A549 (cell line): ENCODE measurements at regions not wholly inside any gene's neighbourhood (a gene's known extent, or its start where the extent isn't known, plus 50 kb on each side); places are given as distances from the start of the nearest gene placed in this dataset.

Experiments
- ATAC-seq, 2 experiments: fragments of 200-7000 bp in 1 of 2; fragments of >200 bp in 1 of 2; cut with Nextera tagmentation in 1 of 2; cut with Tn5 transposase in 1 of 2; 3 replicates each; pipeline versions ENCODE4 v1.8.0 to v1.9.1; 2018 to 2020; ENCODE audit warnings: mild to moderate bottlenecking in 1 of 2, moderate library complexity in 1 of 2
- CTCF ChIA-PET: fragments of 300-600 bp; sonication (Branson Sonifier 250); formaldehyde crosslinking; extraction: SDS; loops from one replicate; lab custom pipeline; 2021; ENCODE audit warnings: antibody characterized with exemption, inconsistent platforms; lab: Yijun Ruan, JAX
- POLR2A ChIA-PET: fragments of 350-600 bp; formaldehyde crosslinking; extraction: SDS; loops from one replicate; lab custom pipeline; 2021; ENCODE audit warnings: antibody characterized with exemption, inconsistent platforms; lab: Yijun Ruan, JAX
- DNase-seq, 2 experiments: peaks; one replicate each; pipeline versions ENCODE4 v3.0.0 to v3.0.0-alpha.2; 2011 to 2016; ENCODE audit warnings: low read depth in 1 of 2, low spot score in 1 of 2
- FAIRE-seq: peaks from 2 replicates; lab custom pipeline; 2011; peaks lifted over from hg19 to GRCh38; lab: Jason Lieb, UNC
- H3K27ac ChIP-seq, 2 experiments: fragments of >200 bp; sonication (Bioruptor Twin); formaldehyde crosslinking; 3 replicates each; pipeline ENCODE4 v1.5.1; 2016 to 2017
- H3K4me1 ChIP-seq: fragments of >200 bp; sonication (Bioruptor Twin); formaldehyde crosslinking; 3 replicates; pipeline ENCODE4 v1.6.1; 2016
- H3K4me2 ChIP-seq: fragments of >200 bp; sonication (Bioruptor Twin); formaldehyde crosslinking; 3 replicates; pipeline ENCODE4 v1.6.1; 2016
- H3K4me3 ChIP-seq: fragments of >200 bp; sonication (Bioruptor Twin); formaldehyde crosslinking; 3 replicates; pipeline ENCODE4 v1.5.1; 2016
- H3K9me3 ChIP-seq: fragments of >200 bp; sonication (Bioruptor Twin); formaldehyde crosslinking; 3 replicates; pipeline ENCODE4 v1.6.1; 2016
- CHD4 ChIP-seq: fragments of 200-600 bp; sonication (generic); IDR thresholded peaks from 2 replicates; pipeline ENCODE4 v1.6.1; 2016; ENCODE audit warnings: antibody characterized with exemption, mild to moderate bottlenecking, borderline replicate concordance
- EHF ChIP-seq: fragments of 250-450 bp; sonication (Bioruptor Pico); IDR thresholded peaks from 2 replicates; pipeline ENCODE4 v1.5.0; 2020; ENCODE audit warnings: mild to moderate bottlenecking
- EP300 ChIP-seq, 2 experiments: fragments of >200 bp; sonication (Bioruptor Twin); formaldehyde crosslinking; IDR thresholded peaks; 2 replicates in 1 of 2; 3 replicates in 1 of 2; pipeline ENCODE4 v1.6.1; 2016 to 2017
- FOSB ChIP-seq: fragments of 250-450 bp; sonication (Bioruptor Pico); IDR thresholded peaks from 2 replicates; pipeline ENCODE4 v1.5.0; 2020; ENCODE audit warnings: mild to moderate bottlenecking, moderate library complexity
- HDAC2 ChIP-seq: fragments of 200-600 bp; sonication (generic); IDR thresholded peaks from 2 replicates; pipeline ENCODE4 v1.6.1; 2016
- HES2 ChIP-seq: fragments of >200 bp; sonication (Bioruptor Twin); formaldehyde crosslinking; IDR thresholded peaks from 2 replicates; pipeline ENCODE4 v1.6.1; 2016
- HOXA7 ChIP-seq: fragments of 250-450 bp; sonication (Bioruptor Pico); IDR thresholded peaks from 2 replicates; pipeline ENCODE4 v1.5.0; 2020; ENCODE audit warnings: mild to moderate bottlenecking, moderate library complexity
- HOXB13 ChIP-seq: fragments of 250-450 bp; sonication (Bioruptor Pico); IDR thresholded peaks from 2 replicates; pipeline ENCODE4 v1.5.0; 2020; ENCODE audit warnings: low read depth, mild to moderate bottlenecking, moderate library complexity
- HOXB5 ChIP-seq: fragments of 250-450 bp; sonication (Bioruptor Pico); IDR thresholded peaks from 2 replicates; pipeline ENCODE4 v1.5.0; 2020; ENCODE audit warnings: mild to moderate bottlenecking, moderate library complexity
- JUN ChIP-seq, 2 experiments: fragments of >200 bp; sonication (Bioruptor Twin); formaldehyde crosslinking; IDR thresholded peaks; 2 replicates in 1 of 2; 3 replicates in 1 of 2; pipeline ENCODE4 v1.6.1; 2016 to 2017
- KDM5A ChIP-seq: fragments of 200-600 bp; sonication (generic); IDR thresholded peaks from 2 replicates; pipeline ENCODE4 v1.6.1; 2016; ENCODE audit warnings: antibody characterized with exemption, mild to moderate bottlenecking
- MYC ChIP-seq: IDR thresholded peaks from 2 replicates; pipeline ENCODE4 v1.6.1; 2012; ENCODE audit warnings: mild to moderate bottlenecking, inconsistent platforms, low read length, improper control_type of control experiment, borderline replicate concordance
- NFE2L2 ChIP-seq: fragments of 150-350 bp; conservative IDR thresholded peaks from 2 replicates; pipeline ENCODE4 v1.6.1; 2014; ENCODE audit warnings: low read length
- NR3C1 ChIP-seq: fragments of >200 bp; sonication (Bioruptor Twin); formaldehyde crosslinking; IDR thresholded peaks from 3 replicates; pipeline ENCODE4 v1.6.1; 2017
- PBX3 ChIP-seq: IDR thresholded peaks from 2 replicates; pipeline ENCODE4 v1.6.1; 2012
- PHF8 ChIP-seq: fragments of 200-600 bp; sonication (generic); IDR thresholded peaks from 2 replicates; pipeline ENCODE4 v1.6.1; 2016; ENCODE audit warnings: low read depth, mild to moderate bottlenecking, antibody characterized with exemption, moderate library complexity, borderline replicate concordance
- RAD21 ChIP-seq, 2 experiments: fragments of >200 bp in 1 of 2; sonication (Bioruptor Twin) in 1 of 2; formaldehyde crosslinking in 1 of 2; IDR thresholded peaks in 1 of 2; conservative IDR thresholded peaks in 1 of 2; 2 replicates in 1 of 2; 3 replicates in 1 of 2; pipeline ENCODE4 v1.6.1; 2012 to 2018; ENCODE audit warnings: inconsistent platforms in 1 of 2
- REST ChIP-seq: fragments of 200-600 bp; sonication (generic); IDR thresholded peaks from 2 replicates; pipeline ENCODE4 v1.6.1; 2016; ENCODE audit warnings: antibody characterized with exemption, mild to moderate bottlenecking, moderate library complexity
- RNF2 ChIP-seq: fragments of 200-600 bp; sonication (generic); IDR thresholded peaks from 2 replicates; pipeline ENCODE4 v1.6.1; 2016; ENCODE audit warnings: low read depth, mild to moderate bottlenecking, antibody characterized with exemption, moderate library complexity, borderline replicate concordance
- SMC3 ChIP-seq: fragments of >200 bp; sonication (Bioruptor Twin); formaldehyde crosslinking; IDR thresholded peaks from 3 replicates; pipeline ENCODE4 v1.6.1; 2018; ENCODE audit warnings: inconsistent platforms
- SREBF2 ChIP-seq: fragments of 450-650 bp; IDR thresholded peaks from 2 replicates; pipeline ENCODE4 v1.6.1; 2014; ENCODE audit warnings: mild to moderate bottlenecking, moderate library complexity
- TP53 ChIP-seq: fragments of 250-450 bp; sonication (Bioruptor Pico); IDR thresholded peaks from 2 replicates; pipeline ENCODE4 v1.5.0; 2021; ENCODE audit warnings: mild to moderate bottlenecking, moderate library complexity
- ZFP36 ChIP-seq: fragments of 450-650 bp; IDR thresholded peaks from 2 replicates; pipeline ENCODE4 v1.6.1; 2014; ENCODE audit warnings: borderline replicate concordance; ENCODE audit not compliant: partially characterized antibody
- WGBS: methylation state at CpG from one replicate; pipeline ENCODE4 v1.1.6; 2017; ENCODE audit errors: missing lambda C conversion rate; 5-methylcytosine and 5-hydroxymethylcytosine counted together
- TF ChIP-seq, protein P1 (sequence below): IDR thresholded peaks from 2 replicates; pipeline ENCODE4 v1.6.1; 2012
- TF ChIP-seq, protein P2 (sequence below): fragments of 450-650 bp; IDR thresholded peaks from 2 replicates; pipeline ENCODE4 v1.6.1; 2014; ENCODE audit warnings: antibody characterized with exemption

DNA sequence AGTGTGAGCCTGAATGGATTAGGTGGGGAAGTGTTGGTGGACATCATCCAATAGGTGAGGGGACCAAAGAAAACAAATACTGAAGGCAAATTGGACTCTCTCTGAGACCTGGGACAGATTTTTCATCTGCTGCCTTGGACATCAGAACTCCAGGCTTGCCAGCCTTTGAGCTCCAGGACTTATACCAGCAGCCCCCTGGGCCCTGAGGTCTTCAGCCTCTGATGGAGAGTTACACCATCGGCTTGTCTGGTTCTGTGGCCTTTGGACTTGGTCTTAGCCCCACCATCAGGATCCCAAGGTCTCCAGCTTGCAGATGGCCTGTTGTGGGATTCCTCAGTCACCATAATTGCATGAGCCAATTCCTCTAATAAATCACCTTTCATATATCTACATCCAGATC is 80.8 kb upstream of the SLC8A3 start:
- DNase-seq: no peak
- Histone ChIP-seq H3K4me1 (no peaks in the 10 kb centered on the region), H3K4me2 (no peak overlapping the region), H3K4me3 (no peak overlapping the region), H3K27ac (no peak overlapping the region), H3K9me3 (no peaks in the 10 kb centered on the region)
- FAIRE-seq: no peak
- ChIA-PET CTCF (no interaction called here), POLR2A (no interaction called here)
- no peak for ATAC-seq
- WGBS: 0% methylated on average over 1 of the region's 1 CpG
- TF ChIP-seq HOXA7 (CRISPR knock-in tag) (no peak), HES2 (no peak), NR3C1 (no peak), MYC (no peak), FOSB (CRISPR knock-in tag) (no peak), SMC3 (no peak), EP300 (IDR thresholded peaks at IDR 0.05) (no peak)
- TF ChIP-seq, protein P1, sequence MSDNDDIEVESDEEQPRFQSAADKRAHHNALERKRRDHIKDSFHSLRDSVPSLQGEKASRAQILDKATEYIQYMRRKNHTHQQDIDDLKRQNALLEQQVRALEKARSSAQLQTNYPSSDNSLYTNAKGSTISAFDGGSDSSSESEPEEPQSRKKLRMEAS: no peak

DNA sequence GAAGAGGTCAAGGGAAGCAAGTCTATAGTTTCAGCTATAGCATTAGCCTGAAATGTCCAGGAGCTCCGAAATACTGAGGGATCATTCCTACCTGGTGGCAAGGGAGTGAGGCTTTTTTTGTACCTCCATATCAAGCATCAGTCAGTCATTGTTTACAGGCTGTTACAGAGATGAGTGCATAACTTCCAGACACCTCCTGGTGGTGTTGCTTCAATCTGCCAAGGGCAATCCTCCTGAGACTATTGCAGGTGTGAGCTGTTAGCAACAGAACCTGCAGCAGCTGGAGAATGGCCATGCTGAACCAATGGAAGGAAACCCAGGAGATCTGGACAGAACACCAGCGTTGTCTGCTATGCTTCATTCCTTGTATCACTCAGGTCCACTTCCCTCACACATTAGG is 80.0 kb upstream of the SLC8A3 start:
- no peaks in the 10 kb centered on the region for H3K4me1 ChIP-seq
- no peaks in the 10 kb centered on the region for H3K9me3 ChIP-seq
- ATAC-seq: no peak
- H3K4me3 ChIP-seq: no peak overlapping the region
- H3K4me2 ChIP-seq: no peak overlapping the region
- no peak for TF ChIP-seq TP53 (CRISPR knock-in tag)
- TF ChIP-seq MYC: no peak
- no peak for TF ChIP-seq RAD21 (conservative IDR thresholded peaks at IDR 0.05 in 1 of 2, IDR thresholded peaks at IDR 0.05 in 1 of 2)
- TF ChIP-seq HDAC2: no peak
- no peak for TF ChIP-seq HOXA7 (CRISPR knock-in tag)
- TF ChIP-seq REST: no peak
- TF ChIP-seq PBX3: no peak
- TF ChIP-seq SREBF2: no peak
- TF ChIP-seq NFE2L2: no peak
- no peak for TF ChIP-seq JUN (IDR thresholded peaks at IDR 0.05)
- TF ChIP-seq, protein P2, sequence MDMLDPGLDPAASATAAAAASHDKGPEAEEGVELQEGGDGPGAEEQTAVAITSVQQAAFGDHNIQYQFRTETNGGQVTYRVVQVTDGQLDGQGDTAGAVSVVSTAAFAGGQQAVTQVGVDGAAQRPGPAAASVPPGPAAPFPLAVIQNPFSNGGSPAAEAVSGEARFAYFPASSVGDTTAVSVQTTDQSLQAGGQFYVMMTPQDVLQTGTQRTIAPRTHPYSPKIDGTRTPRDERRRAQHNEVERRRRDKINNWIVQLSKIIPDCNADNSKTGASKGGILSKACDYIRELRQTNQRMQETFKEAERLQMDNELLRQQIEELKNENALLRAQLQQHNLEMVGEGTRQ: no peak
- TF ChIP-seq KDM5A: no peak
- no peak for TF ChIP-seq CHD4
- no peak for TF ChIP-seq PHF8
- TF ChIP-seq EHF (CRISPR knock-in tag): no peak
- no peak for TF ChIP-seq ZFP36
- no peak for TF ChIP-seq HOXB5 (CRISPR knock-in tag)
- TF ChIP-seq RNF2: no peak
- TF ChIP-seq HOXB13 (CRISPR knock-in tag): no peak
- TF ChIP-seq, protein P1: no peak
- no peak for FAIRE-seq
- WGBS: 3% methylated on average over 2 of the region's 2 CpGs
- H3K27ac ChIP-seq: no peak overlapping the region
- POLR2A ChIA-PET: no interaction called here
- CTCF ChIA-PET: interaction anchor here (0.6 to 1.0 kb wide), 2 partner anchors 15 to 16 kb away, joined by 3 to 4 read pairs; no protein-coding TSS in a partner anchor
- no peak for DNase-seq
